GM18909 (cell line): ENCODE measurements at regions not wholly inside any gene's neighbourhood (a gene's known extent, or its start where the extent isn't known, plus 50 kb on each side); places are given as distances from the start of the nearest gene placed in this dataset.

Experiments
- ATAC-seq: cut with Tn5 transposase; IDR thresholded peaks from one replicate; pipeline ENCODE4 v1.9.1; 2021; ENCODE audit warnings: mild to moderate bottlenecking; ENCODE audit not compliant: unreplicated experiment, poor library complexity

GRCh38 chr1:238677567-238677966 lies 708.8 kb upstream of the CHRM3 start:
- no peak for ATAC-seq

GRCh38 chr1:238675221-238675620 lies 711.1 kb upstream of the CHRM3 start:
- no peak for ATAC-seq

- no peak for ATAC-seq
Observed at GRCh38 chr1:238674316-238674715, 712.1 kb upstream of the CHRM3 start.

- ATAC-seq = no peak
Observed at GRCh38 chr1:238673561-238673960, 712.8 kb upstream of the CHRM3 start.

GRCh38 chr1:238672806-238673205 lies 713.6 kb upstream of the CHRM3 start:
- ATAC-seq = no peak

- no peak for ATAC-seq
Observed at GRCh38 chr1:238672262-238672661, 714.1 kb upstream of the CHRM3 start.

GRCh38 chr1:238664139-238664538 lies 722.2 kb upstream of the CHRM3 start:
- no peak for ATAC-seq

GRCh38 chr1:238660849-238661248 lies 725.5 kb upstream of the CHRM3 start:
- ATAC-seq = no peak

GRCh38 chr1:238658763-238659162 lies 727.6 kb upstream of the CHRM3 start:
- ATAC-seq = no peak

GRCh38 chr1:238653693-238654321 lies 732.6 kb upstream of the CHRM3 start:
- no peak for ATAC-seq

- no peak for ATAC-seq
Observed at GRCh38 chr1:238652346-238652968, 733.9 kb upstream of the CHRM3 start.

GRCh38 chr1:238649200-238649599 lies 737.2 kb upstream of the CHRM3 start:
- no peak for ATAC-seq

- no peak for ATAC-seq
Observed at GRCh38 chr1:238648751-238649150, 737.6 kb upstream of the CHRM3 start.

- no peak for ATAC-seq
Observed at GRCh38 chr1:238648296-238648695, 738.1 kb upstream of the CHRM3 start.

GRCh38 chr1:238647877-238648276 lies 738.5 kb upstream of the CHRM3 start:
- no peak for ATAC-seq

GRCh38 chr1:238642231-238642630 lies 744.1 kb upstream of the CHRM3 start:
- no peak for ATAC-seq

GRCh38 chr1:238639861-238640260 lies 746.5 kb upstream of the CHRM3 start:
- ATAC-seq = no peak

- no peak for ATAC-seq
Observed at GRCh38 chr1:238628110-238628509, 737.4 kb upstream of the ZP4 start.

- no peak for ATAC-seq
Observed at GRCh38 chr1:238624776-238625175, 734.1 kb upstream of the ZP4 start.

GRCh38 chr1:238621405-238621804 lies 730.7 kb upstream of the ZP4 start:
- no peak for ATAC-seq

- no peak for ATAC-seq
Observed at GRCh38 chr1:238619652-238620051, 728.9 kb upstream of the ZP4 start.

- ATAC-seq = no peak
Observed at GRCh38 chr1:238611406-238611805, 720.7 kb upstream of the ZP4 start.
